OCI-LY1 (cell line): ENCODE measurements at regions not wholly inside any gene's neighbourhood (a gene's known extent, or its start where the extent isn't known, plus 50 kb on each side); places are given as distances from the start of the nearest gene placed in this dataset.

Experiments
- H2AFZ ChIP-seq: fragments of 200-600 bp; sonication (generic), shearing (Covaris generic); 2 replicates; pipeline ENCODE4 v1.6.0; 2014; ENCODE audit warnings: antibody characterized with exemption, mild to moderate bottlenecking, low read length
- H3F3A ChIP-seq: fragments of 200-600 bp; sonication (generic), shearing (Covaris generic); 2 replicates; pipeline ENCODE4 v1.6.0; 2014; ENCODE audit warnings: mild to moderate bottlenecking, antibody characterized with exemption, low read length, moderate library complexity; ENCODE audit not compliant: insufficient read depth
- H3K27ac ChIP-seq: fragments of 200-600 bp; sonication (generic); 2 replicates; pipeline ENCODE4 v1.5.1; 2014; ENCODE audit warnings: low read length, mixed run types, mild to moderate bottlenecking, low read depth; ENCODE audit not compliant: poor library complexity, severe bottlenecking
- H3K27me3 ChIP-seq: fragments of 200-600 bp; sonication (generic); 2 replicates; pipeline ENCODE4 v1.6.0; 2014; ENCODE audit warnings: antibody characterized with exemption, mild to moderate bottlenecking, low read length, moderate library complexity; ENCODE audit not compliant: insufficient read depth
- H3K36me3 ChIP-seq: fragments of 200-600 bp; sonication (generic); 2 replicates; pipeline ENCODE4 v1.6.1; 2014; ENCODE audit warnings: mild to moderate bottlenecking, antibody characterized with exemption, low read length, moderate library complexity, mixed read lengths; ENCODE audit not compliant: insufficient read depth
- H3K4me1 ChIP-seq: fragments of 200-600 bp; sonication (generic); 2 replicates; pipeline ENCODE4 v1.5.1; 2014; ENCODE audit warnings: mild to moderate bottlenecking, low read length, moderate library complexity; ENCODE audit not compliant: insufficient read depth, severe bottlenecking
- H3K4me2 ChIP-seq: fragments of 200-600 bp; sonication (generic), shearing (Covaris generic); 2 replicates; pipeline ENCODE4 v1.6.1; 2014; ENCODE audit warnings: low read length
- H3K4me3 ChIP-seq: fragments of 200-600 bp; sonication (generic); 2 replicates; pipeline ENCODE4 v1.5.1; 2014; ENCODE audit warnings: low read length, low read depth, mild to moderate bottlenecking, mixed read lengths; ENCODE audit not compliant: poor library complexity, severe bottlenecking
- H3K79me2 ChIP-seq: fragments of 200-600 bp; shearing (Covaris generic); 2 replicates; pipeline ENCODE4 v1.6.1; 2016; ENCODE audit warnings: mixed run types, low read length, mixed read lengths; ENCODE audit not compliant: insufficient read depth
- H3K9ac ChIP-seq: fragments of 200-600 bp; sonication (generic), shearing (Covaris generic); 2 replicates; pipeline ENCODE4 v1.6.1; 2014; ENCODE audit warnings: mild to moderate bottlenecking, low read length, mixed read lengths
- H3K9me2 ChIP-seq: fragments of 200-600 bp; sonication (generic), shearing (Covaris generic); 2 replicates; pipeline ENCODE4 v1.6.1; 2014; ENCODE audit warnings: low read depth, mild to moderate bottlenecking, low read length, mixed read lengths
- H3K9me3 ChIP-seq: fragments of 200-600 bp; shearing (Covaris generic); 2 replicates; pipeline ENCODE4 v1.6.1; 2014; ENCODE audit warnings: low read length, mixed read lengths
- H4K20me1 ChIP-seq: fragments of 200-600 bp; sonication (generic), shearing (Covaris generic); 2 replicates; pipeline ENCODE4 v1.6.0; 2016; ENCODE audit warnings: mild to moderate bottlenecking, low read length; ENCODE audit not compliant: insufficient read depth
- EZH2 ChIP-seq: fragments of 200-600 bp; sonication (generic), shearing (Covaris generic); IDR thresholded peaks from 2 replicates; pipeline ENCODE4 v1.8.0; 2017; ENCODE audit warnings: borderline replicate concordance, mixed run types, mild to moderate bottlenecking, antibody characterized with exemption, low read length, moderate library complexity, mixed read lengths
- TF ChIP-seq, protein P1 (sequence below): fragments of 200-600 bp; sonication (generic), shearing (Covaris generic); IDR thresholded peaks from 2 replicates; pipeline ENCODE4 v1.5.1; 2017; ENCODE audit warnings: mild to moderate bottlenecking, antibody characterized with exemption, low read length, moderate library complexity, mixed read lengths

- Histone ChIP-seq H3F3A (no peaks in the 10 kb centered on the region), H3K9me2 (no peaks in the 10 kb centered on the region), H3K4me3 (no peak overlapping the region), H3K9ac (no peak overlapping the region), H3K4me1 (no peaks in the 10 kb centered on the region), H3K4me2 (no peak overlapping the region), H3K36me3 (no peaks in the 10 kb centered on the region), H3K27me3 (no peaks in the 10 kb centered on the region), H3K79me2 (no peaks in the 10 kb centered on the region), H2AFZ (no peak overlapping the region), H3K27ac (no peak overlapping the region), H4K20me1 (no peaks in the 10 kb centered on the region), H3K9me3 (no peaks in the 10 kb centered on the region)
- TF ChIP-seq EZH2 = no peak
- TF ChIP-seq, protein P1, sequence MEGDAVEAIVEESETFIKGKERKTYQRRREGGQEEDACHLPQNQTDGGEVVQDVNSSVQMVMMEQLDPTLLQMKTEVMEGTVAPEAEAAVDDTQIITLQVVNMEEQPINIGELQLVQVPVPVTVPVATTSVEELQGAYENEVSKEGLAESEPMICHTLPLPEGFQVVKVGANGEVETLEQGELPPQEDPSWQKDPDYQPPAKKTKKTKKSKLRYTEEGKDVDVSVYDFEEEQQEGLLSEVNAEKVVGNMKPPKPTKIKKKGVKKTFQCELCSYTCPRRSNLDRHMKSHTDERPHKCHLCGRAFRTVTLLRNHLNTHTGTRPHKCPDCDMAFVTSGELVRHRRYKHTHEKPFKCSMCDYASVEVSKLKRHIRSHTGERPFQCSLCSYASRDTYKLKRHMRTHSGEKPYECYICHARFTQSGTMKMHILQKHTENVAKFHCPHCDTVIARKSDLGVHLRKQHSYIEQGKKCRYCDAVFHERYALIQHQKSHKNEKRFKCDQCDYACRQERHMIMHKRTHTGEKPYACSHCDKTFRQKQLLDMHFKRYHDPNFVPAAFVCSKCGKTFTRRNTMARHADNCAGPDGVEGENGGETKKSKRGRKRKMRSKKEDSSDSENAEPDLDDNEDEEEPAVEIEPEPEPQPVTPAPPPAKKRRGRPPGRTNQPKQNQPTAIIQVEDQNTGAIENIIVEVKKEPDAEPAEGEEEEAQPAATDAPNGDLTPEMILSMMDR = no peak
Observed at GRCh38 chr3:153354641-153355040, 192.6 kb downstream of the RAP2B start.

DNA sequence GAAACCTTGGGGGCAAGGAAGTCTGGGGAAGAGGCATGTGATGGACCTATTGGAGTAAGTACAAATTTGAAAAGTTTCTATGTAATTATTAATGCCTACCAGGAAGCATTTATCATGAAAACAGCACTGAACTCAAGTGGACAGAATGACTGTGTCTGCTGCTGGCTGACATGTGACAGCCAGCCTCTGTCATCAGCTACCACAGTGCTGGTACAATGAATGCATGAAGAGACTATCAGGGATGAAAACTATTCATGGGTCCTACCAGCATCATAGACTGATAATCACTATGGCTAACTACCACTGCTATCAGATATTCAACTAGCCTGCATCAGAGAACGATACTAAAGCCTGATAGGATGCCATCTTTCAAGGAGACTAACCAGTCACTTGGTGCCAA lies 193.5 kb downstream of the RAP2B start:
- no peak for TF ChIP-seq EZH2
- TF ChIP-seq, protein P1 = no peak
- Histone ChIP-seq H4K20me1 (no peaks in the 10 kb centered on the region), H2AFZ (no peak overlapping the region)

GRCh38 chr3:153356908-153357307 lies 194.9 kb downstream of the RAP2B start:
- Histone ChIP-seq H3K27me3 (no peaks in the 10 kb centered on the region), H3K36me3 (no peaks in the 10 kb centered on the region), H3K9me3 (no peaks in the 10 kb centered on the region), H3K4me2 (no peak overlapping the region), H4K20me1 (no peaks in the 10 kb centered on the region), H3K9ac (no peak overlapping the region), H3K27ac (no peak overlapping the region), H3K4me1 (no peaks in the 10 kb centered on the region), H3K79me2 (no peaks in the 10 kb centered on the region), H3F3A (no peaks in the 10 kb centered on the region), H3K9me2 (no peaks in the 10 kb centered on the region), H2AFZ (no peak overlapping the region), H3K4me3 (no peak overlapping the region)
- TF ChIP-seq EZH2 = no peak
- TF ChIP-seq, protein P1 = no peak

More for the DNA sequence above, 193.5 kb downstream of the RAP2B start:
- Histone ChIP-seq H3K9ac (no peak overlapping the region), H3K4me2 (no peak overlapping the region), H3K36me3 (no peaks in the 10 kb centered on the region), H3K4me3 (no peak overlapping the region), H3K4me1 (no peaks in the 10 kb centered on the region), H3K27me3 (no peaks in the 10 kb centered on the region), H3K27ac (no peak overlapping the region), H3K9me3 (no peaks in the 10 kb centered on the region), H3K9me2 (no peaks in the 10 kb centered on the region), H3K79me2 (no peaks in the 10 kb centered on the region), H3F3A (no peaks in the 10 kb centered on the region)
